Mammary epithelial cell (primary cell): ENCODE measurements at regions not wholly inside any gene's neighbourhood (a gene's known extent, or its start where the extent isn't known, plus 50 kb on each side); places are given as distances from the start of the nearest gene placed in this dataset.

Experiments
- CTCF ChIP-seq, 2 donors: IDR thresholded peaks in 1 of 2; conservative IDR thresholded peaks in 1 of 2; 2 replicates each; pipeline ENCODE4 v1.5.1; 2011 to 2012; ENCODE audit warnings: inconsistent platforms in 2 of 2, low read length in 2 of 2, mild to moderate bottlenecking in 2 of 2, control low read depth in 1 of 2, low read depth in 1 of 2; ENCODE audit not compliant: insufficient read depth in 1 of 2; ENCODE audit errors: extremely low read depth in 1 of 2
- EZH2 ChIP-seq: IDR thresholded peaks from 2 replicates; pipeline ENCODE4 v1.6.1; 2012; ENCODE audit warnings: low read length, inconsistent platforms, borderline replicate concordance

- TF ChIP-seq CTCF (conservative IDR thresholded peaks at IDR 0.05 in 1 of 2, IDR thresholded peaks at IDR 0.05 in 1 of 2; ENCODE audit: extremely low read depth in 1 of 2, insufficient read depth in 1 of 2, low read depth in 1 of 2, low read length in 2 of 2) = no peak
- TF ChIP-seq EZH2 = no peak
These were observed 68.5 kb upstream of the CLDN10 start for GRCh38 chr13:95484052-95484451.
